K562 (cell line): ENCODE measurements at regions not wholly inside any gene's neighbourhood (a gene's known extent, or its start where the extent isn't known, plus 50 kb on each side); places are given as distances from the start of the nearest gene placed in this dataset.

ENCODE experiments used
- ATAC-seq: fragments of 200-7000 bp; cut with Tn5 transposase; 3 replicates; pipeline ENCODE4 v1.9.1; 2020; ENCODE audit warnings: moderate library complexity
- BruUV-seq: library from RNA; stranded (reverse); fragments of 400-500 nt; replicated peaks from 2 replicates; lab custom pipeline; 2021; lab: Mats Ljungman, UMichigan
- CTCF ChIA-PET: fragments of 300-600 bp; formaldehyde crosslinking; extraction: SDS; loops from one replicate; lab custom pipeline; 2021; ENCODE audit warnings: low intra/inter-chr PET ratio; lab: Yijun Ruan, JAX
- POLR2A ChIA-PET: fragments of 300-600, 350-650 bp; sonication (Branson Sonifier 250); formaldehyde crosslinking; extraction: SDS; loops from one replicate; lab custom pipeline; 2021; ENCODE audit warnings: antibody characterized with exemption, inconsistent platforms; lab: Yijun Ruan, JAX
- DNase-seq, 4 experiments: peaks; one replicate each; pipeline versions ENCODE4 v3.0.0 to v3.0.0-alpha.2; 2011 to 2018; ENCODE audit warnings: low spot score in 3 of 4, mixed read lengths in 3 of 4; ENCODE audit errors: extremely low read depth in 1 of 4
- FAIRE-seq: peaks from 2 replicates; lab custom pipeline; 2011; peaks lifted over from hg19 to GRCh38; lab: Jason Lieb, UNC
- H2AFZ ChIP-seq: 2 replicates; pipeline ENCODE4 v1.6.0; 2011; ENCODE audit warnings: low read depth, low read length, control low read depth, inconsistent platforms
- H3K27ac ChIP-seq: fragments of 200-600 bp; 3 replicates; pipeline ENCODE4 v1.8.0; 2011; ENCODE audit warnings: low read depth, mild to moderate bottlenecking, control low read depth, inconsistent platforms, low read length, moderate library complexity, mixed read lengths; ENCODE audit errors: extremely low read depth
- H3K27me3 ChIP-seq, 2 experiments: fragments of 300-600 bp in 1 of 2; 2 replicates in 1 of 2; 3 replicates in 1 of 2; pipeline versions ENCODE4 v1.6.0 to v1.8.0; 2011; ENCODE audit warnings: inconsistent platforms in 2 of 2, low read length in 2 of 2, mild to moderate bottlenecking in 1 of 2, mixed read lengths in 1 of 2, moderate library complexity in 1 of 2; ENCODE audit not compliant: control insufficient read depth in 2 of 2, insufficient read depth in 2 of 2
- H3K36me3 ChIP-seq: fragments of 300-600 bp; 3 replicates; pipeline ENCODE4 v1.8.0; 2011; ENCODE audit warnings: mild to moderate bottlenecking, low read length, inconsistent platforms; ENCODE audit not compliant: control insufficient read depth, insufficient read depth
- H3K4me1 ChIP-seq, 2 experiments: fragments of 200-600 bp in 1 of 2; replicated peaks in 1 of 2; 2 replicates in 1 of 2; 3 replicates in 1 of 2; pipeline versions ENCODE4 v1.5.1 to v1.8.0; 2011; ENCODE audit warnings: inconsistent platforms in 2 of 2, low read length in 2 of 2, mild to moderate bottlenecking in 1 of 2, mixed read lengths in 1 of 2, moderate library complexity in 1 of 2; ENCODE audit not compliant: control insufficient read depth in 2 of 2, insufficient read depth in 2 of 2
- H3K4me2 ChIP-seq: 2 replicates; pipeline ENCODE4 v1.6.1; 2011; ENCODE audit warnings: low read length, control low read depth, inconsistent platforms, mixed read lengths; ENCODE audit not compliant: insufficient read depth
- H3K4me3 ChIP-seq: fragments of 200-600 bp; sonication (generic), shearing (Covaris generic); 2 replicates; pipeline ENCODE4 v1.5.1; 2016; ENCODE audit warnings: control low read depth, inconsistent platforms
- H3K79me2 ChIP-seq: fragments of 200-600 bp; 3 replicates; pipeline ENCODE4 v1.8.0; 2011; ENCODE audit warnings: low read length, inconsistent platforms; ENCODE audit not compliant: control insufficient read depth, insufficient read depth
- H3K9ac ChIP-seq, 2 experiments: 2 replicates each; pipeline versions ENCODE4 v1.6.0 to v1.6.1; 2011; ENCODE audit warnings: low read depth in 2 of 2, low read length in 2 of 2, control low read depth in 1 of 2, inconsistent platforms in 1 of 2, mild to moderate bottlenecking in 1 of 2, mixed read lengths in 1 of 2; ENCODE audit not compliant: insufficient read depth in 1 of 2
- H3K9me1 ChIP-seq: one replicate; pipeline ENCODE4 v1.6.0; 2011; ENCODE audit warnings: inconsistent platforms, mild to moderate bottlenecking, low read length, moderate library complexity; ENCODE audit not compliant: control insufficient read depth, insufficient read depth
- H3K9me3 ChIP-seq: replicated peaks from 2 replicates; pipeline ENCODE4 v1.5.1; 2011; ENCODE audit warnings: low read depth, low read length, inconsistent platforms; ENCODE audit not compliant: control insufficient read depth, insufficient read depth
- H4K20me1 ChIP-seq: replicated peaks from 2 replicates; pipeline ENCODE4 v1.6.1; 2011; ENCODE audit warnings: low read length, inconsistent platforms, mixed read lengths; ENCODE audit not compliant: control insufficient read depth, insufficient read depth
- CBX8 ChIP-seq: fragments of 200-600 bp; sonication (generic); IDR thresholded peaks from 2 replicates; pipeline ENCODE4 v1.6.1; 2012; ENCODE audit warnings: borderline replicate concordance, mixed run types, low read depth, mild to moderate bottlenecking, moderate library complexity, mixed read lengths, low read length, control low read depth, inconsistent platforms; ENCODE audit not compliant: poor library complexity, severe bottlenecking; ENCODE audit errors: extremely low read depth
- CCAR2 ChIP-seq: fragments of 200-400 bp; formaldehyde crosslinking; IDR thresholded peaks from 2 replicates; pipeline ENCODE4 v1.6.1; 2017; ENCODE audit warnings: mild to moderate bottlenecking, low read depth, low read length
- KLF1 ChIP-seq: fragments of 450-650 bp; IDR thresholded peaks from 2 replicates; pipeline ENCODE4 v1.6.1; 2016; ENCODE audit warnings: missing genetic modification characterization, missing compliant biosample characterization
- NFE2L1 ChIP-seq: fragments of 450-650 bp; IDR thresholded peaks from 2 replicates; pipeline ENCODE4 v1.6.1; 2016; ENCODE audit warnings: missing genetic modification characterization, low read depth, mild to moderate bottlenecking, missing compliant biosample characterization, moderate library complexity, borderline replicate concordance
- OTX1 ChIP-seq: fragments of 450-650 bp; formaldehyde crosslinking; IDR thresholded peaks from 2 replicates; pipeline ENCODE4 v1.4.0; 2022; ENCODE audit warnings: mild to moderate bottlenecking
- RBM25 ChIP-seq: fragments of 200-400 bp; formaldehyde crosslinking; IDR thresholded peaks from 2 replicates; pipeline ENCODE4 v1.6.1; 2018; ENCODE audit warnings: low read length, low read depth, moderate library complexity; ENCODE audit not compliant: severe bottlenecking
- RNF219 ChIP-seq: fragments of 250-450 bp; sonication (Bioruptor Pico); IDR thresholded peaks from 2 replicates; pipeline ENCODE4 v1.5.0; 2022; ENCODE audit warnings: mild to moderate bottlenecking
- SAFB2 ChIP-seq: fragments of 200-400 bp; formaldehyde crosslinking; IDR thresholded peaks from 2 replicates; pipeline ENCODE4 v1.6.1; 2018; ENCODE audit warnings: borderline replicate concordance, low read length, low read depth, moderate library complexity; ENCODE audit not compliant: severe bottlenecking
- ZKSCAN8 ChIP-seq: fragments of 200-800 bp; sonication (Bioruptor generic); IDR thresholded peaks from 2 replicates; pipeline ENCODE4 v1.6.1; 2016; ENCODE audit warnings: missing genetic modification characterization, missing compliant biosample characterization
- ZNF436 ChIP-seq: fragments of 250-450, 450-650 bp; sonication (Bioruptor Pico); formaldehyde crosslinking; IDR thresholded peaks from 2 replicates; pipeline ENCODE4 v1.7.0; 2020; ENCODE audit warnings: mild to moderate bottlenecking
- WGBS: fragments of 100-300 bp; shearing (Covaris generic); methylation state at CpG from one replicate; pipeline ENCODE4 v1.1.6; 2016; ENCODE audit warnings: low coverage, mixed read lengths; ENCODE audit not compliant: insufficient coverage; ENCODE audit errors: missing lambda C conversion rate; 5-methylcytosine and 5-hydroxymethylcytosine counted together
- in situ Hi-C: fragments of 300-500 bp; cut with MboI; formaldehyde crosslinking; loops from 4 replicates; pipeline ENCODE4 v1.15.0; 2018; ENCODE audit warnings: inconsistent platforms, mixed read lengths
- intact Hi-C: fragments of 100-400 bp; cut with micrococcal nuclease; formaldehyde crosslinking; loops from 2 replicates; pipeline ENCODE4 v1.14.2; 2022

DNA sequence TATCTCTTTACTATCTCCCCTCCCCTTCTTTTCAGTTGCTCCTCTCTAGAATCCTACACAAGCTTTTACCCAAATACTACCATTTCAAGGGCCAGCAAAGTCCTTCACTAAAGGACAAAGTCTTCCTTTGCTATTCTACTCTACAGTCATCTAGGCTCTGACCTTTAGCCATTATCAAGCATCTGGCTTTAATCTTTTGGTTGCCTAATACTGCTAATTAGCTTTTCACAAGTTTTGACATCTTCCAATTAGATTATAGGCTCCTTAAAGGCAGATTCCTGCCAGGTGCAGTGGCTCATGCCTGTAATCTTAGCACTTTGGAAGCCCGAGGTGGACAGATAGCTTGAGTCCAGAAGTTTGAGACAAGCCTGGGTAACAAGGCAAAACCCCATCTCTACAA lies 194.4 kb downstream of the SH3BP4 start:
- Histone ChIP-seq H4K20me1 (no peaks in the 10 kb centered on the region), H3K9ac (no peak overlapping the region), H2AFZ (no peak overlapping the region), H3K4me3 (no peak overlapping the region), H3K9me3 (no peaks in the 10 kb centered on the region), H3K27ac (no peak overlapping the region), H3K27me3 (peaks cover 0 to 16% of the 10 kb centered on the region in 2 experiments; a peak in 2 of 5 replicates), H3K9me1 (no peaks in the 10 kb centered on the region), H3K4me1 (no peaks in the 10 kb centered on the region), H3K4me2 (no peak overlapping the region), H3K79me2 (no peaks in the 10 kb centered on the region)
- ChIA-PET CTCF (no interaction called here), POLR2A (no interaction called here)
- ATAC-seq (no peak), DNase-seq (no peak), FAIRE-seq (no peak)
- WGBS: 0% methylated on average over 1 of the region's 1 CpG
- intact Hi-C loops: no loop called here
- TF ChIP-seq ZKSCAN8 (CRISPR knock-in tag): no peak
- no peak for TF ChIP-seq OTX1 (CRISPR knock-in tag)
- TF ChIP-seq SAFB2: no peak
- no peak for TF ChIP-seq RBM25
- no peak for TF ChIP-seq CBX8
- TF ChIP-seq RNF219: no peak
- TF ChIP-seq ZNF436 (CRISPR knock-in tag): no peak
- TF ChIP-seq CCAR2: no peak
- TF ChIP-seq NFE2L1 (tag): no peak
- no peak for TF ChIP-seq KLF1 (tag)
- TF ChIP-seq, all 486 proteins: peak for 0
- no TSS peak for BruUV-seq
- no peaks in the 10 kb centered on the region for H3K36me3 ChIP-seq
- in situ Hi-C loops: no loop called here
